IPS-18a (cell line): ENCODE measurements at regions not wholly inside any gene's neighbourhood (a gene's known extent, or its start where the extent isn't known, plus 50 kb on each side); places are given as distances from the start of the nearest gene placed in this dataset.

ENCODE experiments used
- H3K27ac ChIP-seq: one replicate; pipeline ENCODE4 v1.5.1; 2013; ENCODE audit warnings: low read length
- H3K27me3 ChIP-seq: one replicate; pipeline ENCODE4 v1.6.1; 2013; ENCODE audit warnings: mild to moderate bottlenecking, low read length; ENCODE audit not compliant: control insufficient read depth, insufficient read depth
- H3K36me3 ChIP-seq: one replicate; pipeline ENCODE4 v1.6.1; 2013; ENCODE audit warnings: low read depth, low read length; ENCODE audit not compliant: control insufficient read depth
- H3K4me1 ChIP-seq: one replicate; pipeline ENCODE4 v1.6.1; 2013; ENCODE audit warnings: low read depth, low read length; ENCODE audit not compliant: control insufficient read depth
- H3K4me3 ChIP-seq: one replicate; pipeline ENCODE4 v1.5.1; 2013; ENCODE audit warnings: low read length
- H3K9ac ChIP-seq: one replicate; pipeline ENCODE4 v1.6.1; 2013; ENCODE audit warnings: mild to moderate bottlenecking, low read length, moderate library complexity
- H3K9me3 ChIP-seq: one replicate; pipeline ENCODE4 v1.6.1; 2013; ENCODE audit warnings: low read depth, low read length; ENCODE audit not compliant: control insufficient read depth

DNA sequence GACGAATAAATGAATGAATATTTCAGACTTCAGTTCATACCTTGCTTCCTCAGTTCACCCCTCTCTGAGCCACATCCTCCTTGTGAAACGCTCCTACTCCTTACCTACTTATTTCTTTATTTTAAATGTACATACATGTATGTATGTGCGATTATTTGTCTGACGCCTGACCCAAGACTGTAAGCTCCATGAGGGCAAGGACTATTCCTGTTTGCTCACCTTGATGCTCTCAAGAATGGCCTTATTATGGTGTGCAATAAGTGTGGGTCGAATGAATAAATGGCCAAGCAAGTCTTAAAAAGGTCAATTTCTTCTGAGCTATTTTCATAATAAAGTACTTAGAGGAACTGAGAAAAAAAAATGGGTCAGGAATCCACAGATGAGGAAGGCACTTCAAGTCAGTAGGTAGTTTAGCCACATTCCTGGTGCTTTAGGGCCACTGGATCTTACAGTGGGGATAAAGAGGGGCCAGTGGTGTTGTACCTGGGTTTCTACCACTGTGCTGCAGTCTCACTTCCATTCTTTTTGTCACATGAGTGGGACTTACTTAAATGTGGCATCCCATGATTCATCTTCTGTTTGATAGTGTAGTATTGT is 74.7 kb downstream of the SDC1 start:
- no peak overlapping the region for H3K4me3 ChIP-seq
- H3K27ac ChIP-seq: no peak overlapping the region
- no peaks in the 10 kb centered on the region for H3K27me3 ChIP-seq
- H3K4me1 ChIP-seq: peaks cover 19% of the 10 kb centered on the region
- no peak overlapping the region for H3K9ac ChIP-seq
- H3K9me3 ChIP-seq: no peaks in the 10 kb centered on the region
- no peaks in the 10 kb centered on the region for H3K36me3 ChIP-seq

DNA sequence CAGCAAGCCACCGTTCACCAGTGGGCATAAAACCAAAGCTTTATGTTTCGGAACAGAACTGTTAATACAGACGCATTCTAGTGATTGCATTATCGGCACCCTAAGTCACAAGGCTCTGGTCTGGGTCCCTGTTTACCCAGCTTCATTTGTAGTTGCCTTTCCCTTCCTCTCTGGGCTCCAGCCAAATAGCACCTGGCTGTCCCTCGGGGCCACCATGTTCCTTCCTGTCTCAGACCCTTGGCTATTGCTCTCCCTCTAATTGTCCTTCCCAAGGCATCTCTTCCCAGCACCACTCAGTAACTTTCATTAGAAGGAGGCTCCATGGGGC is 75.3 kb downstream of the SDC1 start:
- Histone ChIP-seq H3K4me3 (no peak overlapping the region), H3K36me3 (no peaks in the 10 kb centered on the region), H3K4me1 (peaks cover 19% of the 10 kb centered on the region), H3K9me3 (no peaks in the 10 kb centered on the region), H3K9ac (no peak overlapping the region), H3K27me3 (no peaks in the 10 kb centered on the region), H3K27ac (no peak overlapping the region)

DNA sequence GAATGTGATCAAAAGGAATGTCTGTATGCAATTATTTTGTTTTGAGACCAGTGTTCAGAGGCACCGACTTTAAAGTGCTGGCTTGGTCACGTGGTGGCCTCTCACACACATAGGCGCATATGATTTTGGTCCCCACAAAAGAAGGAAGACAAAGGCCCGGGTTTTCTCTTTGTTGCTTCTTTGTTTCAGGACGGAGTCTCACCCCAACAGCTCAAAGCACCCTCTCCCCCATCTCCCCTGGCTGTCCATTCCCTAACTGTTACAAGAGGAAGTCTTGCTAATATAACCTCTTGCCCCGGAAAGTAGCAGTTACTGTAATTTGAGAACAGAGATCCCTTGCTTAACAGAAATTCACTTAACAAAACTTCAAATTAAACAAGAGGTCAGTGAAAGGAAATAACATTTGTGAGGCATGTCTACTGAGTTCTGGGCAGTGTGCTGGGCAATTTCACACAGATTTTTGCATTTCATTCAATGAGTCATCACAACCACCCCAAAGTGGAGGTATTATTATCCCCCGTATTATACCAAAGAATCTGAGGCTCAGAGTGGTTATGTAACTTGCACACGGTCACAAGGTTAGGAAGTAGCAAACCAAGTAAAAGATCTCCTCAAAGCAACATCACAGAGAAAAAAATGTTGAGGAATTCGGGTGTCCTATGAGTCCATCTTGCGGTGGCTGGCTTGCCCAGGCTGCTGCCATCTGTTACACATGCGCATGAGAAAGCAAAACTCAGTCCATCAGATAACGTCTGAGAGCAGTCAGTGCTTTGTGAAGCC is 75.8 kb downstream of the SDC1 start:
- no peak overlapping the region for H3K27ac ChIP-seq
- H3K9me3 ChIP-seq: no peaks in the 10 kb centered on the region
- no peak overlapping the region for H3K9ac ChIP-seq
- H3K4me1 ChIP-seq: peaks cover 19% of the 10 kb centered on the region
- peak overlapping the region; percentile 0 for H3K4me3 ChIP-seq
- no peaks in the 10 kb centered on the region for H3K27me3 ChIP-seq
- no peaks in the 10 kb centered on the region for H3K36me3 ChIP-seq

DNA sequence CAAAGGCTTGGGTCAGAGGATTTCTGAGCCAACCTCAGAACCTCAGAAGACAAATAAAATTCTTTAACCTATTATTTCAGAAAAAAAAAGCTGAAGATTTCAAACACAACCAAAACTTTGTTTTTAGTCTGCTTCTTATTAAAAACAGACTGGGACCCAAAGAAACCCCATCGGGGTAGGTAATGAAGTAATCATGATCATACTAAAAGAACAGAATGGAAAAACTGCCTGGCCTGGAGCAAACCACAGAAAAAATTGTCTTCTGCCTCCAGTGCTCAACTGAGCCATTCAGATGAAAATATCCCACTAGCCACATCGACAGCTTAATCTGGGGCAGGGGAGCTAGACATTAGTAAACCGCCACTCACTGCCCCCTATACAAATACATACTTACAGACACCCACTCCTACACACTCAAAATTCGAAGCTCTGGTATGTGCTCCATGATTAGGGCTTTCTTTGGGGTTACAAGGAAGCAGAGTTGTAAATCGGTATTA is 76.5 kb downstream of the SDC1 start:
- H3K4me1 ChIP-seq: peaks cover 19% of the 10 kb centered on the region
- peak overlapping the region; percentile 0 for H3K4me3 ChIP-seq
- no peaks in the 10 kb centered on the region for H3K27me3 ChIP-seq
- H3K36me3 ChIP-seq: no peaks in the 10 kb centered on the region
- no peak overlapping the region for H3K27ac ChIP-seq
- H3K9ac ChIP-seq: no peak overlapping the region
- no peaks in the 10 kb centered on the region for H3K9me3 ChIP-seq

DNA sequence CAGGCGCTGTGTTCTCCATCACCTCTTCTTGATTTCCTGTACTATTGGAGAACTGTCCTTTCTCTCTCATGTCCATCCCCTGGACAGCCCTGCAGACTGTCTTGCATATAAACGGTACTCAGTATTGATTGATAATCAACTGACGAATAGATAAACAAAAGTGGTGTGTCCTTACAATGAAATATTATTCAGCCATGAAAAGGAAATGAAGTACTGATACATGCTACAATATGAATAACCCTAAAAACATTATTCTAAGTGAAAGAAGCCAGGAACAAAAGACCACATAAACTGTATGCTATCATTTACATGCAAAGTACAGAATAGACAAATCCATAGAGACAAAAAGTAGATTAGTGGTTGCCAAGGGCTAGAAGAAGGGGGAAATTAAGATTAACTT is 77.6 kb downstream of the SDC1 start:
- Histone ChIP-seq H3K9ac (no peak overlapping the region), H3K36me3 (no peaks in the 10 kb centered on the region), H3K27me3 (no peaks in the 10 kb centered on the region), H3K4me3 (no peak overlapping the region), H3K4me1 (peaks cover 19% of the 10 kb centered on the region), H3K9me3 (no peaks in the 10 kb centered on the region), H3K27ac (no peak overlapping the region)

DNA sequence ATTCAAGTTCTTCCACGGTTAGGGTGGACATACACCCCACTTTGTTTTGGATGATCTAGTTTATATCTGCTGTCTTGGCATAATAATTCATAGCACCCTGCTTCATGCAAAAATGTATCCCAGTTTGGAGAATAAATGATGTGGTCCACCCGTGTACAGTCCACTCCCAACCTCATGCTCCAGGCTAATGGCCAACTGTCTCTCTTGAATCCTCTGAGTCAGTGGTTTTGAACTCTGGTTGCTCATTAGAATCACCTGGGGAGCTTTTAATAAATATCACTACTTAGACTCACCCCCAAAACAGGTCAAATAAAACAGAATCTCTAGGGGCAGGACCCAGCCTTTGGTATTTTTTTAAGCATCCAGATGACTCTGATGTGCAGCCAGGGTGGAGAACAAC is 78.5 kb downstream of the SDC1 start:
- no peak overlapping the region for H3K9ac ChIP-seq
- no peaks in the 10 kb centered on the region for H3K36me3 ChIP-seq
- no peaks in the 10 kb centered on the region for H3K9me3 ChIP-seq
- no peak overlapping the region for H3K27ac ChIP-seq
- H3K4me3 ChIP-seq: no peak overlapping the region
- H3K4me1 ChIP-seq: peaks cover 19% of the 10 kb centered on the region
- no peaks in the 10 kb centered on the region for H3K27me3 ChIP-seq

DNA sequence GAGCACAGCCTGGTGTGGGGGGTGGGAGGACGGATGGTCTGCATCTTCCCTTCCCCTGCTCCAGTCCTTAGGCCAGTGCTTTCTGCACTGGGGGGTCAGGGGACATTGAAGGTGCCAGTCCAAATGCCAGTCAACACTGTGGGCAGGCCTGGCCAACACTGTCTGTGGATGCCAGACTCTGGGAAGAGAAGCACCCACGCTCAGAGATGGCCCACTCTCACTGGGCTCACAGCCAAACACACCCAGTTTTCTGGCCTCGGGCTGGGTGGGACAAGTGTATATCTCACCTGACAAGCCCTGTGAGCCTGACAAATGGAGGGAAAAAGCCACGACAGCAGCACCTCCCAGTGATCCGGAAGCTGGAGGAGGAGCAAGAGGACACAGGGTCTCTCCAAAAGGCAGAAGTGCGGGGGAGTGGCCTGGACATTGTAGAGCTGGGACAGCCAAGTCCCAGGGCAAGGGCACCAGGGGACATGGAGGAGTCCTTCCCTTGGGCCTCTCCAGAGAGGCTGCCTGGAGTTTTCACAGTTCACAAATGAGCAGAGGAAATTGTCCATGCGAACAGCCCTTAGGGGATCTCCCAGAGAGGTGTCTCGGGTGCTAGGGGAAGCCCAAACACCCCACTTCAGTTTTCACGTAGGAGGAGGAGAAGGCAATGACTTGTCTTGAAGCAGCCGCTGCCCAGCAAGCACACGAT is 79.3 kb downstream of the SDC1 start:
- no peaks in the 10 kb centered on the region for H3K9me3 ChIP-seq
- no peaks in the 10 kb centered on the region for H3K27me3 ChIP-seq
- H3K4me3 ChIP-seq: no peak overlapping the region
- H3K36me3 ChIP-seq: no peaks in the 10 kb centered on the region
- peaks cover 18% of the 10 kb centered on the region for H3K4me1 ChIP-seq
- no peak overlapping the region for H3K27ac ChIP-seq
- H3K9ac ChIP-seq: no peak overlapping the region

DNA sequence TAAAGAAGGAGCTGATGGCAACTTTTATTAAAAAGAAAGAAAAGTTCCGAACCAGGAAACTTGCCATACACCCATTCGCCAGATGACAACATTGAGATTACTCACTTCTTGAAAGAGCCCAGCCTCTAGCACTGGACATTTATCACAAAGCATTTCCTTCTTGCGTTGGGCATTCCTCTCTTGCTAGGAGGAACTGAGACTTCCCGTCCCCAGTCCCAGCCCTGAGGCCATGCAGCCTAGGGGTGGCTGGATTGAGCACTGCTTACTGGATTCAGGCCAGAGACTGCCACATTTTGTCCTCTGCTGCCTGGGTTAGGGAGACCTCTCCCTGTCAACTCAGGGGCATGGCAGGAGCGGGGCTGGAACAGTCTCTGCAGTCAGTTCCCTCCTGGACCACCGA is 80.1 kb downstream of the SDC1 start:
- no peaks in the 10 kb centered on the region for H3K9me3 ChIP-seq
- no peaks in the 10 kb centered on the region for H3K36me3 ChIP-seq
- no peaks in the 10 kb centered on the region for H3K27me3 ChIP-seq
- no peak overlapping the region for H3K4me3 ChIP-seq
- peaks cover 15% of the 10 kb centered on the region for H3K4me1 ChIP-seq
- H3K9ac ChIP-seq: no peak overlapping the region
- no peak overlapping the region for H3K27ac ChIP-seq

DNA sequence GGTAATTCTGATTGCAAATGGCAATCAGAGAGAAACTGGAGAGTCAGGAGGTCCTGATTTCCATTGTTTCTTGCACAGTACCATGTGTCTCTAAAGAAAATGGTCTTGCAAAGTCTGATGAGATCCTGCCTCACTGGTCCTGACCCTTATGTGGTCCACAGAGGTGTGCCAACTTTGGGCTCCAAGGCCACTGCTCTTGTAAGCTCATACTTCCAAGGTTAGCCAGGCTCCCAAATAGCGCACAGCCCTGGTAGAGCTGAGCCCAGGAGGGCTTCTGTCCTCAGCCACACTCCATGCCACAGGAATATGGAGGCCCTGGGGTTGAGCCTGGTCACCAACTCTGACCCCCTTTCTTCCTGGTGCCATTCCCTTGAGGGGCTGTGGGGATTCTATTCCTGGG is 80.7 kb downstream of the SDC1 start:
- H3K4me1 ChIP-seq: peaks cover 8% of the 10 kb centered on the region
- no peaks in the 10 kb centered on the region for H3K27me3 ChIP-seq
- H3K27ac ChIP-seq: no peak overlapping the region

DNA sequence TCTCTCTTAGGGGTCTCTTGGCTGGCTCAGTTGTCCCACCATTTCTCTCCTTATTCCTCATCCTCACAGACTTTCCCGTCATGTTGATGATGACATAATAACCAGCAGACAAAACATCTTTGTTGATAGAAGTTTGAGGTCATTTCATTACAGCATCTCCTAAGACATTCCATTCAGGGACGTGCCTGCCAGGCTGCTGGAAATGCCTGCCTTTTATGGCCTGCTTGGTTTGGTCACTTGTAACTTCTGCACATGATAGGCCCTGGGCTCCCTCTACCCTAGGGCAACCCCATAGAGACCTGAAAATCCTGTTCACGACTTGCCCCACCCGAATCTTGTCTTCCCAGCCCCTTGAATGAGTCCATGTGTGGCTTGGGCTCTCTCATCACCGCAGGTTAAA is 81.7 kb downstream of the SDC1 start:
- no peaks in the 10 kb centered on the region for H3K27me3 ChIP-seq
- H3K27ac ChIP-seq: no peak overlapping the region
- no peaks in the 10 kb centered on the region for H3K9me3 ChIP-seq
- no peaks in the 10 kb centered on the region for H3K36me3 ChIP-seq
- H3K9ac ChIP-seq: no peak overlapping the region
- H3K4me1 ChIP-seq: no peaks in the 10 kb centered on the region
- no peak overlapping the region for H3K4me3 ChIP-seq

More for the DNA sequence above, 80.7 kb downstream of the SDC1 start:
- no peak overlapping the region for H3K9ac ChIP-seq
- H3K36me3 ChIP-seq: no peaks in the 10 kb centered on the region
- no peak overlapping the region for H3K4me3 ChIP-seq
- H3K9me3 ChIP-seq: no peaks in the 10 kb centered on the region

DNA sequence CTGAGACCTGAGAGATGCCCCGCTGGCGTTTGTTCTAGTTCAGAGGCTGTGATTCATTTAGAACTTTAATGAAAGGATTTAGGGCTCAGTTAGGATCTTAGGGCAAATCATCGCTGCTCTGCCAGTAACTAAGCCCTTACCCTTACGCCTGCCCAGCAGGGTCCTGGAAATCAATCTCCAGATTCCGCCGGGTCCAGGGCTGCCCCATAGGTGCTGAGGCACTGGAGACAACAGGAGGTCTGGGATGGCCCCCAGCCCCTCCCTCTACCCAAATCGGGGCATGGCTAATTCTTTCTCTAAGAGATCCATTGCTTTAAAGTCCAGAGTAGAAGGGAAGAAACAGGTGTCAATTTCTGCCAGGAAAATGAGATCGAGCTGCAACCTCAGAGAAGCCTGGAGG is 83.1 kb downstream of the SDC1 start:
- Histone ChIP-seq H3K4me3 (no peak overlapping the region), H3K27ac (no peak overlapping the region), H3K4me1 (no peaks in the 10 kb centered on the region), H3K9ac (no peak overlapping the region), H3K27me3 (no peaks in the 10 kb centered on the region), H3K9me3 (no peaks in the 10 kb centered on the region), H3K36me3 (no peaks in the 10 kb centered on the region)
